Mesothelial cell of epicardium (in vitro differentiated cells): ENCODE measurements at regions not wholly inside any gene's neighbourhood (a gene's known extent, or its start where the extent isn't known, plus 50 kb on each side); places are given as distances from the start of the nearest gene placed in this dataset.
"Not testable (repeated sequence)": the region's sequence is repeated elsewhere in the genome, so short reads cannot be mapped to it uniquely, and the experiment has no call there.

Experiments used
- DNase-seq, 2 experiments: peaks; one replicate each; pipeline ENCODE4 v3.0.0; 2021; ENCODE audit warnings: low spot score in 2 of 2; ENCODE audit not compliant: unreplicated experiment in 2 of 2
- H3K27ac Mint-ChIP-seq: 2 replicates; pipeline ENCODE4 v1.8.0; 2021; ENCODE audit warnings: mixed read lengths
- H3K27me3 Mint-ChIP-seq: 2 replicates; pipeline ENCODE4 v1.8.0; 2021; ENCODE audit warnings: low read depth, mixed read lengths
- H3K36me3 Mint-ChIP-seq: 2 replicates; pipeline ENCODE4 v1.8.0; 2021; ENCODE audit warnings: mixed read lengths
- H3K4me1 Mint-ChIP-seq: 2 replicates; pipeline ENCODE4 v1.8.0; 2021; ENCODE audit warnings: mixed read lengths
- H3K4me3 Mint-ChIP-seq: 2 replicates; pipeline ENCODE4 v1.8.0; 2021; ENCODE audit warnings: mild to moderate bottlenecking, moderate library complexity, mixed read lengths
- H3K9me3 Mint-ChIP-seq: 2 replicates; pipeline ENCODE4 v1.8.0; 2021; ENCODE audit warnings: mixed read lengths
- CTCF ChIP-seq: fragments of 200-600 bp; sonication (generic); IDR thresholded peaks from one replicate; pipeline ENCODE4 v1.5.0; 2021; ENCODE audit warnings: antibody characterized with exemption; ENCODE audit not compliant: unreplicated experiment

GRCh38 chr5:26498972-26499371 is 539.4 kb downstream of the CDH9 start:
- no peak overlapping the region for H3K27ac Mint-ChIP-seq
- no peak overlapping the region for H3K4me3 Mint-ChIP-seq
- H3K4me1 Mint-ChIP-seq, result no peaks in the 10 kb centered on the region
- no peaks in the 10 kb centered on the region for H3K36me3 Mint-ChIP-seq
- TF ChIP-seq CTCF, result no peak
- peaks cover 6% of the 10 kb centered on the region for H3K9me3 Mint-ChIP-seq
- no peaks in the 10 kb centered on the region for H3K27me3 Mint-ChIP-seq
- no peak for DNase-seq

GRCh38 chr5:26495437-26495836 is 542.9 kb downstream of the CDH9 start:
- no peak for TF ChIP-seq CTCF
- no peaks in the 10 kb centered on the region for H3K27me3 Mint-ChIP-seq

GRCh38 chr5:26492906-26493459 is 545.4 kb downstream of the CDH9 start:
- H3K36me3 Mint-ChIP-seq, result no peaks in the 10 kb centered on the region
- H3K27me3 Mint-ChIP-seq, result no peaks in the 10 kb centered on the region
- DNase-seq, result no peak
- TF ChIP-seq CTCF, result no peak
- H3K4me3 Mint-ChIP-seq, result no peak overlapping the region
- H3K27ac Mint-ChIP-seq, result no peak overlapping the region
- peaks cover 24% of the 10 kb centered on the region for H3K9me3 Mint-ChIP-seq
- no peaks in the 10 kb centered on the region for H3K4me1 Mint-ChIP-seq

More at GRCh38 chr5:26495437-26495836, 542.9 kb downstream of the CDH9 start:
- no peak for DNase-seq
- Mint-ChIP-seq H3K9me3 (peaks cover 21% of the 10 kb centered on the region), H3K36me3 (no peaks in the 10 kb centered on the region), H3K27ac (no peak overlapping the region), H3K4me3 (no peak overlapping the region), H3K4me1 (no peaks in the 10 kb centered on the region)

GRCh38 chr5:26487553-26487952 is 550.8 kb downstream of the CDH9 start:
- no peaks in the 10 kb centered on the region for H3K27me3 Mint-ChIP-seq
- no peak for DNase-seq
- H3K27ac Mint-ChIP-seq, result no peak overlapping the region
- H3K9me3 Mint-ChIP-seq, result peaks cover 8% of the 10 kb centered on the region
- no peaks in the 10 kb centered on the region for H3K36me3 Mint-ChIP-seq
- TF ChIP-seq CTCF, result no peak
- H3K4me1 Mint-ChIP-seq, result peaks cover 2% of the 10 kb centered on the region
- H3K4me3 Mint-ChIP-seq, result no peak overlapping the region

- Mint-ChIP-seq H3K36me3 (no peaks in the 10 kb centered on the region), H3K27me3 (no peaks in the 10 kb centered on the region), H3K4me3 (no peak overlapping the region), H3K4me1 (peaks cover 4% of the 10 kb centered on the region), H3K9me3 (peaks cover 10% of the 10 kb centered on the region), H3K27ac (no peak overlapping the region)
- DNase-seq, result no peak
- TF ChIP-seq CTCF, result no peak
Measured at GRCh38 chr5:26486631-26487030, 551.8 kb downstream of the CDH9 start.

GRCh38 chr5:26485146-26485860 is 553.1 kb downstream of the CDH9 start:
- H3K4me3 Mint-ChIP-seq, H3K36me3 Mint-ChIP-seq, H3K27me3 Mint-ChIP-seq, H3K9me3 Mint-ChIP-seq, H3K4me1 Mint-ChIP-seq, DNase-seq, H3K27ac Mint-ChIP-seq: not testable (repeated sequence)
